ENCODE measurements at regions not wholly inside any gene's neighbourhood (a gene's known extent, or its start where the extent isn't known, plus 50 kb on each side); places are given as distances from the start of the nearest gene placed in this dataset.
A peak's percentile ranks its signal among the peaks of the same experiment; 100 is the strongest.

DNA sequence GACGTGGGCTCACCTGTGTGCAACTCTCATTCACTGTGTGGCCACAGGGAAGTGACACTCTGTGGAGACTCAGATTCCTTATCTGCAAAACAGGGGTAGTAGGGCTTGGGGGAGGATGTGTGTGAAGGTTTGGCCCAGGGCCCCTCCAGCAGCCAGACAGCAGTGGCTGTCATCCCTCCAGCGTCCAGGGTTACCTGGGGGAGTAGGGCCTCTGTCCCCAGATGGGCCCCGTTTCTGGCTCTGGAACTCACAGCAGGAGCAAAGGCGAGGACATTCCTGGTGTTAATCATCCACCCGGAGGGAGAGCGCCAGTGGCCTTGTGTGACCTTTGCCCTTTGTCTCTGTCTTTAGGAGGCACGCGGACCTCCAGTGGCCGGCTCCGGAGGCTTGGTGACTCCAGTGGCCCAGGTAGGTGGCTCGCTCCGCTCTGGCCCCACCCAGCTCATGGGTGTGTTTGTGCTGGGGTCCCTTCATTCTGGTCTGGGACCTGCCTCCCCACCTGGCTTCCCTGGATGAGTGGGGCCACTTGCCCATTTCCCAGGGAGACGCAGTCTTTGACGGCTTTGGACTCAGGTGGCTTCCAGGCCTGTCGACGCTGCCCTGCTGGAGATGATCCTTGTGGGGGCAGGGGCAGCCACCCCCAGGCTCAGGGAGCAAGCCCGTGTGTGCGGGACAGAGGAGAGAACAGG is 166.2 kb downstream of the SEC14L1 start (continued):
- TF ChIP-seq ZNF710 (CRISPR knock-in tag; IDR thresholded peaks at IDR 0.05; ENCODE audit: borderline replicate concordance) (peak; percentile 62; the same call in 1 of the 2 replicates), HNF4G (IDR thresholded peaks at IDR 0.05; ENCODE audit: borderline replicate concordance, low read depth, low read length) (peak; percentile 96), HNF4G (CRISPR knock-in tag; IDR thresholded peaks at IDR 0.05; ENCODE audit: borderline replicate concordance, low read depth) (peak; percentile 97), ZBTB3 (CRISPR knock-in tag; IDR thresholded peaks at IDR 0.05; ENCODE audit: borderline replicate concordance, low read depth) (peak; percentile 93; the same call in 1 of the 2 replicates), EED (CRISPR knock-in tag; IDR thresholded peaks at IDR 0.05) (no peak), SMC3 (IDR thresholded peaks at IDR 0.05; ENCODE audit: low read length) (0 out of 2 replicates have a peak, but pooled peaks have one; percentile 13), ZNF777 (CRISPR knock-in tag; IDR thresholded peaks at IDR 0.05) (peak; percentile 51; the same call in 1 of the 2 replicates), ATF7 (IDR thresholded peaks at IDR 0.05) (no peak), ATF7 (CRISPR knock-in tag; IDR thresholded peaks at IDR 0.05) (0 out of 2 replicates have a peak, but pooled peaks have one; percentile 53), ZNF230 (CRISPR knock-in tag; IDR thresholded peaks at IDR 0.05) (peak; percentile 43; the same call in 1 of the 2 replicates)
- TF ChIP-seq, protein P1, sequence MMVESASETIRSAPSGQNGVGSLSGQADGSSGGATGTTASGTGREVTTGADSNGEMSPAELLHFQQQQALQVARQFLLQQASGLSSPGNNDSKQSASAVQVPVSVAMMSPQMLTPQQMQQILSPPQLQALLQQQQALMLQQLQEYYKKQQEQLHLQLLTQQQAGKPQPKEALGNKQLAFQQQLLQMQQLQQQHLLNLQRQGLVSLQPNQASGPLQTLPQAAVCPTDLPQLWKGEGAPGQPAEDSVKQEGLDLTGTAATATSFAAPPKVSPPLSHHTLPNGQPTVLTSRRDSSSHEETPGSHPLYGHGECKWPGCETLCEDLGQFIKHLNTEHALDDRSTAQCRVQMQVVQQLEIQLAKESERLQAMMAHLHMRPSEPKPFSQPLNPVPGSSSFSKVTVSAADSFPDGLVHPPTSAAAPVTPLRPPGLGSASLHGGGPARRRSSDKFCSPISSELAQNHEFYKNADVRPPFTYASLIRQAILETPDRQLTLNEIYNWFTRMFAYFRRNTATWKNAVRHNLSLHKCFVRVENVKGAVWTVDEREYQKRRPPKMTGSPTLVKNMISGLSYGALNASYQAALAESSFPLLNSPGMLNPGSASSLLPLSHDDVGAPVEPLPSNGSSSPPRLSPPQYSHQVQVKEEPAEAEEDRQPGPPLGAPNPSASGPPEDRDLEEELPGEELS (CRISPR knock-in tag; IDR thresholded peaks at IDR 0.05): peak; percentile 86
- TF ChIP-seq, protein P2, sequence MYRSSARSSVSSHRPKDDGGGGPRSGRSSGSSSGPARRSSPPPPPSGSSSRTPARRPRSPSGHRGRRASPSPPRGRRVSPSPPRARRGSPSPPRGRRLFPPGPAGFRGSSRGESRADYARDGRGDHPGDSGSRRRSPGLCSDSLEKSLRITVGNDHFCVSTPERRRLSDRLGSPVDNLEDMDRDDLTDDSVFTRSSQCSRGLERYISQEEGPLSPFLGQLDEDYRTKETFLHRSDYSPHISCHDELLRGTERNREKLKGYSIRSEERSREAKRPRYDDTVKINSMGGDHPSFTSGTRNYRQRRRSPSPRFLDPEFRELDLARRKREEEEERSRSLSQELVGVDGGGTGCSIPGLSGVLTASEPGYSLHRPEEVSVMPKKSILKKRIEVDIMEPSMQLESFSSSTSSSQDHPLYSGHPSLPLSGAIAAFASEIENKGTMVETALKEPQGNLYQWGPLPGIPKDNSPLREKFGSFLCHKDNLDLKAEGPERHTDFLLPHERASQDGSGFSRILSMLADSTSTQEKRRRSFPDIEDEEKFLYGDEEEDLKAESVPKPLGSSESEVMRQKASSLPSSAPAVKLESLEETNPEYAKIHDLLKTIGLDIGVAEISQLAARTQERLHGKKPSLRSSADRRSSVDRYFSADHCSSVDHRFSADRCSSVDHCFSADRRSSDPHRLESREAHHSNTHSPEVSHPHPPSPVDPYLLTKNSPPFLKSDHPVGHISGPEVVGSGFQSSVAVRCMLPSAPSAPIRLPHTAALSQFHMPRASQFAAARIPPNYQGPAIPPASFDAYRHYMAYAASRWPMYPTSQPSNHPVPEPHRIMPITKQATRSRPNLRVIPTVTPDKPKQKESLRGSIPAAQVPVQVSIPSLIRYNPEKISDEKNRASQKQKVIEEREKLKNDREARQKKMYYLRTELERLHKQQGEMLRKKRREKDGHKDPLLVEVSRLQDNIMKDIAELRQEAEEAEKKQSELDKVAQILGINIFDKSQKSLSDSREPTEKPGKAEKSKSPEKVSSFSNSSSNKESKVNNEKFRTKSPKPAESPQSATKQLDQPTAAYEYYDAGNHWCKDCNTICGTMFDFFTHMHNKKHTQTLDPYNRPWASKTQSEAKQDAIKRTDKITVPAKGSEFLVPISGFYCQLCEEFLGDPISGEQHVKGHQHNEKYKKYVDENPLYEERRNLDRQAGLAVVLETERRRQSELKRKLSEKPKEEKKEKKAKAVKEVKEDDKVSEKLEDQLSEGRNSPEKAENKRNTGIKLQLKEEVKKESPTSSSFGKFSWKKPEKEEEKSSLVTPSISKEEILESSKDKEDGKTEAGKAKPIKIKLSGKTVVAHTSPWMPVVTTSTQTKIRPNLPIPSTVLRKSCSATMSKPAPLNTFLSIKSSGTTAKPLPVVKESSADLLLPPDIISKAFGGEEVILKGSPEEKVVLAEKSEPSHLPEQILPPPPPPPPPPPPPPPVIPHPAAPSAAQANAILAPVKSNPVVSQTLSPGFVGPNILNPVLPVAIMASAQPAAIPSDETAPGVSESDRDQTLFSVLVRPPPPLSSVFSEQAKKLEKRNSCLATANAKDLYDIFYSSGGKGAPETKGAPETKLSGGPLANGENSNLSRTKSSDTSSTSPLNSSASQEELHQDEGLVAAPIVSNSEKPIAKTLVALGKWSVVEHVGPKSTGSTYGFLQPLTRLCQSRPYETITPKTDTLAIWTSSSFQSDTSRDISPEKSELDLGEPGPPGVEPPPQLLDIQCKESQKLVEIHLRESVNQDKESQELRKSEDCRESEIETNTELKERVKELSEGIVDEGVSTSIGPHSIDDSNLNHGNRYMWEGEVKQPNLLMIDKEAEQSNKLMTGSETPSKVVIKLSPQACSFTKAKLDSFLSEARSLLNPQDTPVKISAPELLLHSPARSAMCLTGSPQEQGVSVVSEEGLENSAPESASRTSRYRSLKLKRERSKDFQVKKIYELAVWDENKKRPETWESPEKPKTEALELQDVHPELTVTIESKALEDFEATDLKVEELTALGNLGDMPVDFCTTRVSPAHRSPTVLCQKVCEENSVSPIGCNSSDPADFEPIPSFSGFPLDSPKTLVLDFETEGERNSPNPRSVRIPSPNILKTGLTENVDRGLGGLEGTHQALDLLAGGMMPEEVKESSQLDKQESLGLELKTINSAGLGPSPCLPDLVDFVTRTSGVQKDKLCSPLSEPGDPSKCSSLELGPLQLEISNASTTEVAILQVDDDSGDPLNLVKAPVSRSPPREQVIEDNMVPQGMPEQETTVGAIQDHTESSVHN (CRISPR knock-in tag; IDR thresholded peaks at IDR 0.05): no peak
- TF ChIP-seq, protein P3, sequence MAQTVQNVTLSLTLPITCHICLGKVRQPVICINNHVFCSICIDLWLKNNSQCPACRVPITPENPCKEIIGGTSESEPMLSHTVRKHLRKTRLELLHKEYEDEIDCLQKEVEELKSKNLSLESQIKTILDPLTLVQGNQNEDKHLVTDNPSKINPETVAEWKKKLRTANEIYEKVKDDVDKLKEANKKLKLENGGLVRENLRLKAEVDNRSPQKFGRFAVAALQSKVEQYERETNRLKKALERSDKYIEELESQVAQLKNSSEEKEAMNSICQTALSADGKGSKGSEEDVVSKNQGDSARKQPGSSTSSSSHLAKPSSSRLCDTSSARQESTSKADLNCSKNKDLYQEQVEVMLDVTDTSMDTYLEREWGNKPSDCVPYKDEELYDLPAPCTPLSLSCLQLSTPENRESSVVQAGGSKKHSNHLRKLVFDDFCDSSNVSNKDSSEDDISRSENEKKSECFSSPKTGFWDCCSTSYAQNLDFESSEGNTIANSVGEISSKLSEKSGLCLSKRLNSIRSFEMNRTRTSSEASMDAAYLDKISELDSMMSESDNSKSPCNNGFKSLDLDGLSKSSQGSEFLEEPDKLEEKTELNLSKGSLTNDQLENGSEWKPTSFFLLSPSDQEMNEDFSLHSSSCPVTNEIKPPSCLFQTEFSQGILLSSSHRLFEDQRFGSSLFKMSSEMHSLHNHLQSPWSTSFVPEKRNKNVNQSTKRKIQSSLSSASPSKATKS (CRISPR knock-in tag; IDR thresholded peaks at IDR 0.05): no peak
- TF ChIP-seq, protein P4, sequence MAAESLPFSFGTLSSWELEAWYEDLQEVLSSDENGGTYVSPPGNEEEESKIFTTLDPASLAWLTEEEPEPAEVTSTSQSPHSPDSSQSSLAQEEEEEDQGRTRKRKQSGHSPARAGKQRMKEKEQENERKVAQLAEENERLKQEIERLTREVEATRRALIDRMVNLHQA (CRISPR knock-in tag; IDR thresholded peaks at IDR 0.05): no peak

Measured in HepG2 (cell line).